Esophagus squamous epithelium (tissue), 5 donors: ENCODE measurements at regions not wholly inside any gene's neighbourhood (a gene's known extent, or its start where the extent isn't known, plus 50 kb on each side); places are given as distances from the start of the nearest gene placed in this dataset.

Source experiments
- DNase-seq: peaks from one replicate; lab custom pipeline; 2025; lab: John Stamatoyannopoulos, UW
- H3K27ac ChIP-seq, 4 donors: fragments of 200-600 bp; sonication (generic); one replicate each; pipeline ENCODE4 v1.5.1; 2016 to 2019; ENCODE audit warnings: mild to moderate bottlenecking in 1 of 4
- H3K27me3 ChIP-seq, 4 donors: fragments of 200-600 bp; sonication (generic); 1 replicate in 3 of 4; 2 replicates in 1 of 4; pipeline versions ENCODE4 v1.5.1 to v1.6.0; 2017 to 2021; ENCODE audit warnings: antibody characterized with exemption in 1 of 4
- H3K36me3 ChIP-seq, 3 donors: fragments of 200-600 bp; sonication (generic); one replicate each; pipeline ENCODE4 v1.5.1; 2016 to 2019
- H3K4me1 ChIP-seq, 3 donors: fragments of 200-600 bp; sonication (generic); one replicate each; pipeline ENCODE4 v1.5.1; 2017 to 2019
- H3K4me3 ChIP-seq, 4 donors: fragments of 200-600 bp; sonication (generic); 1 replicate in 3 of 4; 2 replicates in 1 of 4; pipeline ENCODE4 v1.5.1; 2016 to 2019; ENCODE audit warnings: mild to moderate bottlenecking in 2 of 4, moderate library complexity in 1 of 4
- H3K9me3 ChIP-seq, 3 donors: fragments of 200-600 bp; sonication (generic); one replicate each; pipeline ENCODE4 v1.5.1; 2016 to 2019
- POLR2A ChIP-seq, 4 donors: fragments of 450-650 bp; IDR thresholded peaks; one replicate each; pipeline ENCODE4 v1.6.1; 2017; ENCODE audit warnings: antibody characterized with exemption in 4 of 4, mild to moderate bottlenecking in 4 of 4, moderate library complexity in 3 of 4
- WGBS, 2 donors: methylation state at CpG; one replicate each; pipeline ENCODE4 v1.1.5; 2018; 5-methylcytosine and 5-hydroxymethylcytosine counted together
- intact Hi-C: fragments of 100-400 bp; cut with DNase I; formaldehyde crosslinking; loops from one replicate; pipeline ENCODE4 v1.15.0; 2022
- TF ChIP-seq, protein P1 (sequence below), 6 experiments: fragments of 450-650 bp in 4 of 6; fragments of 200-600 bp in 2 of 6; sonication (generic) in 2 of 6; IDR thresholded peaks; one replicate each; pipeline ENCODE4 v1.5.1; 2016 to 2019; ENCODE audit warnings: antibody characterized with exemption in 6 of 6, mild to moderate bottlenecking in 4 of 6, moderate library complexity in 4 of 6
- donor health status: DM: yes; HTN: yes; CAD: no.

DNA sequence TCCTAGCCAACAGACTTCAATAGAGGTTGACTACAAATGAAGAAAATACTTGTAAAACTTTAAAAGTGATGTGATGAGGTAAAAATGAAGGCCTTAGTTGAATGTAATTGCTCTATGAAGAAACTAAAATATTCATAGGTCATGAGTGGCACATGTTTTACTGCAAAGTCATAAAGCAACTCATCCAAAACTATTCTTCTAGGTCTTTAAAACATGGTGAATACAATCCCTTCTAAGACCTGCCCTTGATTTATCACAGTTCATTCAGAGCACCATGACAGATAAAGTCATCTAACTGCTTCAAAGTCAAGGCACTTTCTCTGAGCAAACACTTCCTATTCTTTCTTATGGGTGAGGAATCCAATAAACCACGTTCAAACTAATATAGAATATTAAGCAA is 713.5 kb downstream of the SORCS1 start:
- TF ChIP-seq, protein P1, sequence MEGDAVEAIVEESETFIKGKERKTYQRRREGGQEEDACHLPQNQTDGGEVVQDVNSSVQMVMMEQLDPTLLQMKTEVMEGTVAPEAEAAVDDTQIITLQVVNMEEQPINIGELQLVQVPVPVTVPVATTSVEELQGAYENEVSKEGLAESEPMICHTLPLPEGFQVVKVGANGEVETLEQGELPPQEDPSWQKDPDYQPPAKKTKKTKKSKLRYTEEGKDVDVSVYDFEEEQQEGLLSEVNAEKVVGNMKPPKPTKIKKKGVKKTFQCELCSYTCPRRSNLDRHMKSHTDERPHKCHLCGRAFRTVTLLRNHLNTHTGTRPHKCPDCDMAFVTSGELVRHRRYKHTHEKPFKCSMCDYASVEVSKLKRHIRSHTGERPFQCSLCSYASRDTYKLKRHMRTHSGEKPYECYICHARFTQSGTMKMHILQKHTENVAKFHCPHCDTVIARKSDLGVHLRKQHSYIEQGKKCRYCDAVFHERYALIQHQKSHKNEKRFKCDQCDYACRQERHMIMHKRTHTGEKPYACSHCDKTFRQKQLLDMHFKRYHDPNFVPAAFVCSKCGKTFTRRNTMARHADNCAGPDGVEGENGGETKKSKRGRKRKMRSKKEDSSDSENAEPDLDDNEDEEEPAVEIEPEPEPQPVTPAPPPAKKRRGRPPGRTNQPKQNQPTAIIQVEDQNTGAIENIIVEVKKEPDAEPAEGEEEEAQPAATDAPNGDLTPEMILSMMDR (IDR thresholded peaks at IDR 0.05) = no peak
- TF ChIP-seq POLR2A (IDR thresholded peaks at IDR 0.05) = no peak
- DNase-seq = no peak
- no peaks in the 10 kb centered on the region for H3K27me3 ChIP-seq
- WGBS, 2 donors = 31 to 65% methylated on average over 1 of the region's 1 CpG
- intact Hi-C loops = no loop called here
- no peak overlapping the region for H3K4me3 ChIP-seq
- H3K36me3 ChIP-seq = no peaks in the 10 kb centered on the region
- no peaks in the 10 kb centered on the region for H3K4me1 ChIP-seq
- no peaks in the 10 kb centered on the region for H3K9me3 ChIP-seq
- no peak overlapping the region for H3K27ac ChIP-seq

DNA sequence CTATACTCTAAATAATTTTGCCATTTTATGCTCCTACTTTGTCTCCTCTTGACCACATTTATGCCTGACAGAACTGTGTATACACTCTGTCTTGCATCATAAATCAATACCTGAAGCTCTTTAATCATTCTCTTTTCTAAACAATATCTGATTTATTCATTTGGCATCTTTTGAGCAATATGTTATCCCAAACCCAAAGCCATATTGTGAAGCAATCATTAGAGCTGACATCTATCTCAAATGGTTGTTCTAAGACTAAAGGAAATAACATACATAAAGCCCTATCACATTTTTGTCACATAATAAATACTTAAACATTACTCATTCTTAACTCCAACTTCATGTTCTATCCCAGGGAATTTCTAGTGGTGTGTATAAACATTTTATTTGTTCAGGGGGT is 717.6 kb downstream of the SORCS1 start:
- H3K9me3 ChIP-seq = no peaks in the 10 kb centered on the region
- DNase-seq = no peak
- peaks cover 0 to under 1% (median 0%) of the 10 kb centered on the region in 3 donors for H3K4me1 ChIP-seq
- H3K36me3 ChIP-seq = no peaks in the 10 kb centered on the region
- no peak overlapping the region for H3K27ac ChIP-seq
- no peak overlapping the region for H3K4me3 ChIP-seq
- intact Hi-C loops = no loop called here
- TF ChIP-seq, protein P1 (IDR thresholded peaks at IDR 0.05) = no peak
- no peak for TF ChIP-seq POLR2A (IDR thresholded peaks at IDR 0.05)
- H3K27me3 ChIP-seq = no peaks in the 10 kb centered on the region

DNA sequence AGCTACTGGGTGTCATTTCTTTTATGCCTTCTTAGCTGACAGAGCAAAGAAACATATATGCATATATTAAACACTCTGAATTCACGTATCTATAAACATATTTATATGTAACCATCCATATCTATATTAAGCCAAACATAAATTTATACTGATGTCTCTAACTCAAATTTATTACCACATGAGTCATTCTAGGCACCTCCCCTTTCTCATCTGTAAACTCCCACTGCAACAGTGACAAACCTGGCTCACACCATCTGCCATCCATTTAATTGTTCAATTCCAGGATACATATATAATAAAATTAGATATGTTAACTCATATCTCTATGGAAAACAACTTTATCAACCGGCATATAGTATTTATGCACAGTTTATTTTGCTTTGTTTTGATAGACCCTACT is 722.3 kb downstream of the SORCS1 start:
- intact Hi-C loops = no loop called here
- H3K4me3 ChIP-seq = no peak overlapping the region
- H3K27me3 ChIP-seq = no peaks in the 10 kb centered on the region
- WGBS, 2 donors = 67 to 71% methylated on average over 2 of the region's 2 CpGs
- H3K4me1 ChIP-seq = peaks cover 4 to 39% (median 21%) of the 10 kb centered on the region in 3 donors
- no peak overlapping the region for H3K27ac ChIP-seq
- DNase-seq = no peak
- no peak for TF ChIP-seq POLR2A (IDR thresholded peaks at IDR 0.05)
- TF ChIP-seq, protein P1 (IDR thresholded peaks at IDR 0.05) = no peak
- H3K36me3 ChIP-seq = no peaks in the 10 kb centered on the region
- H3K9me3 ChIP-seq = no peaks in the 10 kb centered on the region

DNA sequence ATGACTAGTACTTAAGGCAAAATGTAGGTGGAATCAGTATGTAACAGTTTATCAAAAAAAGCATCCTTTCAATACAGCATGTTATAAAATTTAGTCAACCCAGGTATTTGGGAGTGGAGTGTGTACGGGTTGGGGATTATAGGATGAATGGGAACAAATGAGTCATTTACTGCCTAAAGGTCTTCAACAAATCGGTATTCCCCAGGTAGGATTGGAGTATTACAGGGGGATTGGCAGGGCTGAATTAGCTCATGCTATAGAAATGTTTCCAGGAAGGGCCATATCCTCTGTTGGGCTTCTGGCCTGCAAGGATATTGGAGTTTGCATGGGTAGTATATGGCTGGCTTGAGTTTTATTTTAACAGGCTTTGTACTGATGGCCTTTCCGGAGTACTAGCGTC is 723.7 kb downstream of the SORCS1 start:
- Histone ChIP-seq H3K4me3 (no peak overlapping the region), H3K9me3 (no peaks in the 10 kb centered on the region), H3K4me1 (peaks cover 4 to 53% (median 26%) of the 10 kb centered on the region in 3 donors), H3K27ac (peak overlapping the region; percentile 40 to 77 (median 58)), H3K36me3 (no peaks in the 10 kb centered on the region), H3K27me3 (no peaks in the 10 kb centered on the region)
- intact Hi-C loops = no loop called here
- TF ChIP-seq POLR2A (IDR thresholded peaks at IDR 0.05) = no peak
- TF ChIP-seq, protein P1 (IDR thresholded peaks at IDR 0.05) = no peak
- WGBS, 2 donors = 21 to 30% methylated on average over 4 of the region's 4 CpGs
- DNase-seq = no peak

DNA sequence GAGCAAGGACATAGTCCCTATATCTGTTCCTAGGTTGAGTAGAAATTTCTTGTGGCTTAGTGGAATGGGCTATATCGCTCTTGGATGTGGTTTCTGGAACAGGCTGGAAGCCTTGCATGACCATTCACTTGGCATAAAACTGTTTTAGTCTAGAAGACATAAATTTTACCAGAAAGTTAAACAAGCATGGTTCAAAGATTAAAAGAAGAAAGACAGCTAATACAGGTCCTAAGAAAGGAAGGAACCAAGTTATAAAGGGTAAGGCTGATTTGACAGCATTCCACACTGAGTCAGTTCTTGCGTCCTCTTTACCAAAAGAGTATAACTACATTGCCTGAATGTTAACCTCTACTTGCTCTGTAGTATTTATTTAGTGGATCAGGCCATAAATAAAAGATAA is 724.2 kb downstream of the SORCS1 start:
- Histone ChIP-seq H3K27me3 (no peaks in the 10 kb centered on the region), H3K9me3 (no peaks in the 10 kb centered on the region), H3K4me1 (peaks cover 4 to 57% (median 27%) of the 10 kb centered on the region in 3 donors), H3K36me3 (no peaks in the 10 kb centered on the region), H3K4me3 (no peak overlapping the region), H3K27ac (peak overlapping the region; percentile 40 to 77 (median 58))
- TF ChIP-seq, protein P1 (IDR thresholded peaks at IDR 0.05) = no peak
- TF ChIP-seq POLR2A (IDR thresholded peaks at IDR 0.05) = no peak
- DNase-seq = no peak
- intact Hi-C loops = no loop called here
- WGBS, 2 donors = 40 to 59% methylated on average over 2 of the region's 2 CpGs
